ENCODE measurements at regions not wholly inside any gene's neighbourhood (a gene's known extent, or its start where the extent isn't known, plus 50 kb on each side); places are given as distances from the start of the nearest gene placed in this dataset.

GRCh38 chr16:55083052-55083451 is 152.4 kb downstream of the IRX5 start:
- Histone ChIP-seq H3K27ac (ENCODE audit: low read depth, low read length) (no peak overlapping the region), H3K4me1 (ENCODE audit: insufficient read depth, low read length) (no peaks in the 10 kb centered on the region), H3K9me3 (ENCODE audit: low read depth, low read length) (no peaks in the 10 kb centered on the region), H4K20me1 (ENCODE audit: insufficient read depth, low read length) (no peaks in the 10 kb centered on the region), H3K36me3 (ENCODE audit: insufficient read depth, low read length) (no peaks in the 10 kb centered on the region), H2AFZ (ENCODE audit: low read length) (no peak overlapping the region), H3K27me3 (ENCODE audit: insufficient read depth, low read length) (no peaks in the 10 kb centered on the region), H3K4me2 (ENCODE audit: insufficient read depth, low read length) (no peak overlapping the region), H3K79me2 (ENCODE audit: insufficient read depth, low read length) (no peaks in the 10 kb centered on the region), H3K4me3 (ENCODE audit: insufficient read depth, low read length) (no peak overlapping the region)
- no peak for DNase-seq (ENCODE audit: insufficient read length, low spot score, missing footprints)
- no peak for TF ChIP-seq CTCF (IDR thresholded peaks at IDR 0.05; ENCODE audit: extremely low read depth, low read depth, low read length)

GRCh38 chr16:55088098-55088497 is 157.4 kb downstream of the IRX5 start:
- Histone ChIP-seq H3K36me3 (ENCODE audit: insufficient read depth, low read length) (no peaks in the 10 kb centered on the region), H3K4me2 (ENCODE audit: insufficient read depth, low read length) (no peak overlapping the region), H4K20me1 (ENCODE audit: insufficient read depth, low read length) (no peaks in the 10 kb centered on the region), H3K9me3 (ENCODE audit: low read depth, low read length) (no peaks in the 10 kb centered on the region), H2AFZ (ENCODE audit: low read length) (no peak overlapping the region), H3K27me3 (ENCODE audit: insufficient read depth, low read length) (no peaks in the 10 kb centered on the region), H3K4me1 (ENCODE audit: insufficient read depth, low read length) (no peaks in the 10 kb centered on the region), H3K4me3 (ENCODE audit: insufficient read depth, low read length) (no peak overlapping the region), H3K27ac (ENCODE audit: low read depth, low read length) (no peak overlapping the region), H3K79me2 (ENCODE audit: insufficient read depth, low read length) (no peaks in the 10 kb centered on the region)
- TF ChIP-seq CTCF (IDR thresholded peaks at IDR 0.05; ENCODE audit: extremely low read depth, low read depth, low read length), result no peak
- no peak for DNase-seq (ENCODE audit: insufficient read length, low spot score, missing footprints)

- Histone ChIP-seq H3K27ac (ENCODE audit: low read depth, low read length) (no peak overlapping the region), H4K20me1 (ENCODE audit: insufficient read depth, low read length) (no peaks in the 10 kb centered on the region), H2AFZ (ENCODE audit: low read length) (no peak overlapping the region), H3K79me2 (ENCODE audit: insufficient read depth, low read length) (no peaks in the 10 kb centered on the region), H3K4me1 (ENCODE audit: insufficient read depth, low read length) (no peaks in the 10 kb centered on the region), H3K9me3 (ENCODE audit: low read depth, low read length) (no peaks in the 10 kb centered on the region), H3K4me3 (ENCODE audit: insufficient read depth, low read length) (no peak overlapping the region), H3K36me3 (ENCODE audit: insufficient read depth, low read length) (no peaks in the 10 kb centered on the region), H3K4me2 (ENCODE audit: insufficient read depth, low read length) (no peak overlapping the region), H3K27me3 (ENCODE audit: insufficient read depth, low read length) (no peaks in the 10 kb centered on the region)
- no peak for DNase-seq (ENCODE audit: insufficient read length, low spot score, missing footprints)
- no peak for TF ChIP-seq CTCF (IDR thresholded peaks at IDR 0.05; ENCODE audit: extremely low read depth, low read depth, low read length)
Observed at GRCh38 chr16:55089600-55089999, 158.9 kb downstream of the IRX5 start.

- Histone ChIP-seq H3K4me3 (ENCODE audit: insufficient read depth, low read length) (peak overlapping the region; percentile 66), H3K9me3 (ENCODE audit: low read depth, low read length) (no peaks in the 10 kb centered on the region), H3K4me1 (ENCODE audit: insufficient read depth, low read length) (no peaks in the 10 kb centered on the region), H4K20me1 (ENCODE audit: insufficient read depth, low read length) (no peaks in the 10 kb centered on the region), H2AFZ (ENCODE audit: low read length) (peak overlapping the region; percentile 90), H3K36me3 (ENCODE audit: insufficient read depth, low read length) (no peaks in the 10 kb centered on the region), H3K27me3 (ENCODE audit: insufficient read depth, low read length) (no peaks in the 10 kb centered on the region), H3K27ac (ENCODE audit: low read depth, low read length) (no peak overlapping the region), H3K4me2 (ENCODE audit: insufficient read depth, low read length) (peak overlapping the region; percentile 80), H3K79me2 (ENCODE audit: insufficient read depth, low read length) (no peaks in the 10 kb centered on the region)
- no peak for TF ChIP-seq CTCF (IDR thresholded peaks at IDR 0.05; ENCODE audit: extremely low read depth, low read depth, low read length)
- DNase-seq (ENCODE audit: insufficient read length, low spot score, missing footprints), result peak; percentile 91
Observed at GRCh38 chr16:55091213-55091870, 160.7 kb downstream of the IRX5 start.
